WERI-Rb-1 (cell line): ENCODE measurements at regions not wholly inside any gene's neighbourhood (a gene's known extent, or its start where the extent isn't known, plus 50 kb on each side); places are given as distances from the start of the nearest gene placed in this dataset.

Experiments used
- DNase-seq: peaks from one replicate; pipeline ENCODE4 v3.0.0-alpha.2; 2020
- H3K27ac ChIP-seq: fragments of 250-450 bp; sonication (Bioruptor Pico); 2 replicates; pipeline ENCODE4 v1.5.1; 2020; ENCODE audit warnings: mild to moderate bottlenecking, moderate library complexity
- H3K27me3 ChIP-seq: fragments of 250-450 bp; sonication (Bioruptor Pico); 2 replicates; pipeline ENCODE4 v1.5.1; 2021; ENCODE audit warnings: mild to moderate bottlenecking, low read depth, moderate library complexity; ENCODE audit not compliant: insufficient read depth, severe bottlenecking
- H3K36me3 ChIP-seq: fragments of 250-450 bp; sonication (Bioruptor Pico); 2 replicates; pipeline ENCODE4 v1.5.1; 2020; ENCODE audit warnings: mild to moderate bottlenecking, moderate library complexity
- H3K4me3 ChIP-seq: 2 replicates; pipeline ENCODE4 v1.5.1; 2011; ENCODE audit warnings: low read depth, mild to moderate bottlenecking, control low read depth, low read length
- H3K9me3 ChIP-seq: fragments of 250-450 bp; sonication (Bioruptor Pico); 2 replicates; pipeline ENCODE4 v1.5.1; 2021; ENCODE audit warnings: mild to moderate bottlenecking, moderate library complexity; ENCODE audit not compliant: severe bottlenecking
- CTCF ChIP-seq: IDR thresholded peaks from 2 replicates; pipeline ENCODE4 v1.5.1; 2011; ENCODE audit warnings: low read depth, mild to moderate bottlenecking, control low read depth, inconsistent platforms, low read length

- no peak overlapping the region for H3K27ac ChIP-seq
- DNase-seq: no peak
- no peaks in the 10 kb centered on the region for H3K36me3 ChIP-seq
- no peak for TF ChIP-seq CTCF
- no peaks in the 10 kb centered on the region for H3K27me3 ChIP-seq
- H3K4me3 ChIP-seq: no peak overlapping the region
- H3K9me3 ChIP-seq: no peaks in the 10 kb centered on the region
Observed at GRCh38 chr3:73908218-73908617, 283.5 kb upstream of the PDZRN3 start.

GRCh38 chr3:73901686-73902085 is 276.9 kb upstream of the PDZRN3 start:
- H3K9me3 ChIP-seq: no peaks in the 10 kb centered on the region
- H3K27me3 ChIP-seq: no peaks in the 10 kb centered on the region
- no peaks in the 10 kb centered on the region for H3K36me3 ChIP-seq
- no peak for TF ChIP-seq CTCF
- DNase-seq: no peak
- H3K27ac ChIP-seq: no peak overlapping the region
- no peak overlapping the region for H3K4me3 ChIP-seq

- H3K4me3 ChIP-seq: no peak overlapping the region
- H3K9me3 ChIP-seq: no peaks in the 10 kb centered on the region
- TF ChIP-seq CTCF: no peak
- H3K27me3 ChIP-seq: no peaks in the 10 kb centered on the region
- DNase-seq: no peak
- H3K27ac ChIP-seq: no peak overlapping the region
- H3K36me3 ChIP-seq: no peaks in the 10 kb centered on the region
Observed at GRCh38 chr3:73894474-73895213, 269.9 kb upstream of the PDZRN3 start.

DNA sequence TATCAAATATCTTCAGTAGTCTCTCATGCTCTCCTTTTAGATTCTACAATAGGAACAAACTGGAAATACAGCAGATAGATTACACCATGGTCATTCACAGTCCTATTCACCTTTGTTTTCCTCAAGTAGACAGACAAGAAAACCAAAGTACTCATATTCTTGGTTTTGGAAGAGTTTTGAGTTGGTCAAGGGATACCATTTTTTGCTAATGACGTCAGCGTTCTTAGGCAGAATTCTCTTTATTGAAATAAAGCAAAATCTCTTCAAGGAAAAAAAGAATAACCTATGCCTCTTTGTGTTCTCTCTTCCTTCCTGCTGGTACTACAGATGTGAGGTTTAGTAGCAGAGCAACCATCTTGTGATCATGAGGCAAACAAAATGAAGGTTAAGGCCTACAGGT is 268.3 kb upstream of the PDZRN3 start:
- Histone ChIP-seq H3K36me3 (no peaks in the 10 kb centered on the region), H3K9me3 (no peaks in the 10 kb centered on the region), H3K27ac (no peak overlapping the region), H3K4me3 (no peak overlapping the region), H3K27me3 (no peaks in the 10 kb centered on the region)
- DNase-seq: no peak
- no peak for TF ChIP-seq CTCF

DNA sequence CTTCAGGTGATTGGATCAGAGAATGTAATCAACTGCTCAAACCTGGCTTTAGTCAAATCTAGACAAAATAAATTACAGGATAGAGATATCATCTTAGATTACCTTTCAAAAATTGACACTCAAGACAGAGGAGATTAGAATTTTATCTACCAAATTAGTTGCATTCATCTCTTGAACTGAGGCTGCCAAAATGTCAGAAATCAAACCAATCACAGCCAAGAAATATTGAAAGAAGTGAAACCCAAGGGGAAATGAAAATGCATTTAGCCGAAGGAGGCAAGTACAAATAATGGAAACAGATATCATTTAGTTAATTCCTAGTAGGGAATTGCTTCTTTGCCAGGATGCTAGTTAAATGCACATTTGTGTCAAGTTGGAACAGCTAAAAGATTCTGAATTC is 261.1 kb upstream of the PDZRN3 start:
- no peaks in the 10 kb centered on the region for H3K36me3 ChIP-seq
- no peak for TF ChIP-seq CTCF
- no peak for DNase-seq

DNA sequence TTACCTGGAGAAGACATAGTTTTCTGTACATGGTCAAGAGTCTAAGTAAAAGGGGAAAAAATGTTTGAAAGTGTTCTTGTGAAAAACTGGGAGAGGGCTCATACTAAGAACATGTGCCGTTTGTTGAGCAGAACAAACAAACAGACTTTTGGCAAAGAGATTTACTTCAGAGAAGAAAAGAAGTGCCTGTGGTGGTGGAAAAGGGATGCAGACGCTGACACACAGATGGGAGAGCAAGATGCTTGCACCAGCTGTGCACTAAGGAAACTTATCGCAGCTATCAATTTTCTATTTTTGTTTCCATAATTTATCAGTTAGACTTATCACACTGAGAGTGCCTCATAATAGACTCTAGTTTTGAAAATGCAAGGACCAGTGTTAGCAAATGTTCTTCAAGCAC is 259.6 kb upstream of the PDZRN3 start:
- Histone ChIP-seq H3K27me3 (no peaks in the 10 kb centered on the region), H3K4me3 (no peak overlapping the region), H3K36me3 (no peaks in the 10 kb centered on the region), H3K27ac (no peak overlapping the region), H3K9me3 (no peaks in the 10 kb centered on the region)
- no peak for TF ChIP-seq CTCF
- DNase-seq: no peak

More for the DNA sequence above, 261.1 kb upstream of the PDZRN3 start:
- no peaks in the 10 kb centered on the region for H3K9me3 ChIP-seq
- H3K27ac ChIP-seq: no peak overlapping the region
- H3K27me3 ChIP-seq: no peaks in the 10 kb centered on the region
- H3K4me3 ChIP-seq: no peak overlapping the region
